SK-N-SH (cell line): ENCODE measurements at regions not wholly inside any gene's neighbourhood (a gene's known extent, or its start where the extent isn't known, plus 50 kb on each side); places are given as distances from the start of the nearest gene placed in this dataset.
"Not testable (repeated sequence)": the region's sequence is repeated elsewhere in the genome, so short reads cannot be mapped to it uniquely, and the experiment has no call there.

Source experiments
- CTCF ChIA-PET: fragments of 300-600, 350-600 bp; formaldehyde crosslinking; extraction: SDS; loops from one replicate; lab custom pipeline; 2021; lab: Yijun Ruan, JAX
- POLR2A ChIA-PET: fragments of 350-600 bp; sonication (Branson Sonifier 250); formaldehyde crosslinking; extraction: SDS; loops from one replicate; lab custom pipeline; 2020; ENCODE audit warnings: antibody characterized with exemption, inconsistent platforms; lab: Yijun Ruan, JAX
- DNase-seq: peaks from one replicate; pipeline ENCODE4 v3.0.0; 2012
- H2AFZ ChIP-seq: fragments of 200-600 bp; sonication (generic); 2 replicates; pipeline ENCODE4 v1.8.1; 2016; ENCODE audit warnings: antibody characterized with exemption, mild to moderate bottlenecking, low read depth
- H3F3A ChIP-seq: fragments of 200-600 bp; sonication (generic); replicated peaks from 2 replicates; pipeline ENCODE3; 2016; ENCODE audit warnings: antibody characterized with exemption, mild to moderate bottlenecking; ENCODE audit not compliant: insufficient read depth
- H3K27ac ChIP-seq, 2 experiments: fragments of 200-500 bp in 1 of 2; fragments of 200-600 bp in 1 of 2; sonication (Bioruptor generic) in 1 of 2; sonication (generic), shearing (Covaris generic) in 1 of 2; 2 replicates each; pipeline versions ENCODE4 v1.5.1 to v1.6.1; 2014 to 2016; ENCODE audit warnings: low read depth in 2 of 2, inconsistent platforms in 1 of 2, low read length in 1 of 2, mild to moderate bottlenecking in 1 of 2, mixed read lengths in 1 of 2
- H3K27me3 ChIP-seq: fragments of 200-600 bp; sonication (generic), shearing (Covaris generic); 2 replicates; pipeline ENCODE4 v1.6.1; 2016; ENCODE audit warnings: mixed run types; ENCODE audit not compliant: insufficient read depth
- H3K36me3 ChIP-seq, 2 experiments: fragments of 200-500 bp in 1 of 2; fragments of 200-600 bp in 1 of 2; sonication (Bioruptor generic) in 1 of 2; sonication (generic) in 1 of 2; replicated peaks in 1 of 2; 2 replicates each; pipeline versions ENCODE3 to v1.5.1; 2014 to 2016; ENCODE audit warnings: low read length in 1 of 2, mild to moderate bottlenecking in 1 of 2; ENCODE audit not compliant: insufficient read depth in 2 of 2, control insufficient read depth in 1 of 2
- H3K4me1 ChIP-seq, 2 experiments: fragments of 200-500 bp in 1 of 2; fragments of 200-600 bp in 1 of 2; sonication (Bioruptor generic) in 1 of 2; sonication (generic), shearing (Covaris generic) in 1 of 2; 2 replicates each; pipeline versions ENCODE4 v1.5.1 to v1.6.1; 2014 to 2016; ENCODE audit warnings: low read depth in 1 of 2, low read length in 1 of 2, mixed run types in 1 of 2; ENCODE audit not compliant: insufficient read depth in 2 of 2, control insufficient read depth in 1 of 2
- H3K4me2 ChIP-seq: fragments of 200-600 bp; sonication (generic), shearing (Covaris generic); 2 replicates; pipeline ENCODE4 v1.6.1; 2017; ENCODE audit warnings: mixed run types
- H3K4me3 ChIP-seq, 2 experiments: fragments of 200-500 bp in 1 of 2; fragments of 200-600 bp in 1 of 2; sonication (Bioruptor generic) in 1 of 2; sonication (generic), shearing (Covaris generic) in 1 of 2; 2 replicates each; pipeline versions ENCODE4 v1.5.1 to v1.8.1; 2014 to 2016; ENCODE audit warnings: low read depth in 2 of 2, inconsistent platforms in 1 of 2, low read length in 1 of 2, mild to moderate bottlenecking in 1 of 2, mixed read lengths in 1 of 2, moderate library complexity in 1 of 2
- H3K79me2 ChIP-seq: fragments of 200-600 bp; sonication (generic); 2 replicates; pipeline ENCODE4 v1.8.1; 2017; ENCODE audit warnings: mild to moderate bottlenecking; ENCODE audit not compliant: insufficient read depth
- H3K9ac ChIP-seq: fragments of 200-600 bp; sonication (generic); 2 replicates; pipeline ENCODE4 v1.6.1; 2017; ENCODE audit warnings: mixed run types
- H3K9me2 ChIP-seq: fragments of 200-600 bp; sonication (generic); 2 replicates; pipeline ENCODE4 v1.6.1; 2017; ENCODE audit warnings: mixed run types
- H3K9me3 ChIP-seq: fragments of 200-600 bp; sonication (generic); 2 replicates; pipeline ENCODE4 v1.6.1; 2017; ENCODE audit warnings: mixed run types, mild to moderate bottlenecking, moderate library complexity
- H4K20me1 ChIP-seq: fragments of 200-600 bp; sonication (generic); 2 replicates; pipeline ENCODE4 v1.6.1; 2017; ENCODE audit warnings: mild to moderate bottlenecking, mixed run types; ENCODE audit not compliant: insufficient read depth
- CTCF ChIP-seq: fragments of 200-600 bp; sonication (generic); IDR thresholded peaks from 2 replicates; pipeline ENCODE4 v1.6.1; 2017; ENCODE audit warnings: antibody characterized with exemption, mild to moderate bottlenecking, moderate library complexity
- ELF1 ChIP-seq: IDR thresholded peaks from 2 replicates; pipeline ENCODE4 v1.4.0; 2012
- FOXJ3 ChIP-seq: sonication (generic); formaldehyde crosslinking; IDR thresholded peaks from 2 replicates; pipeline ENCODE4 v1.5.1; 2020; ENCODE audit warnings: mild to moderate bottlenecking, missing genetic modification reagents
- GABPA ChIP-seq: IDR thresholded peaks from 2 replicates; pipeline ENCODE4 v1.4.0; 2012; ENCODE audit warnings: low read depth, mild to moderate bottlenecking
- GATA2 ChIP-seq: sonication (generic); formaldehyde crosslinking; IDR thresholded peaks from 2 replicates; pipeline ENCODE4 v1.5.0; 2020; ENCODE audit warnings: mild to moderate bottlenecking, missing genetic modification reagents
- IRF3 ChIP-seq: fragments of 150-350 bp; IDR thresholded peaks from 2 replicates; pipeline ENCODE4 v1.6.1; 2016; ENCODE audit warnings: mild to moderate bottlenecking, low read depth, low read length
- JUND ChIP-seq: IDR thresholded peaks from 2 replicates; pipeline ENCODE4 v1.4.0; 2012
- MEF2A ChIP-seq: IDR thresholded peaks from 2 replicates; pipeline ENCODE4 v1.4.0; 2012; ENCODE audit warnings: low read depth, borderline replicate concordance
- NFIC ChIP-seq: IDR thresholded peaks from 2 replicates; pipeline ENCODE4 v1.4.0; 2012; ENCODE audit warnings: borderline replicate concordance
- POLR2AphosphoS5 ChIP-seq: IDR thresholded peaks from 2 replicates; pipeline ENCODE4 v1.6.1; 2012; ENCODE audit warnings: low read depth, low read length
- RFX5 ChIP-seq: IDR thresholded peaks from 2 replicates; pipeline ENCODE4 v1.6.1; 2012; ENCODE audit warnings: mild to moderate bottlenecking, improper control_type of control experiment, low read length
- RXRA ChIP-seq: IDR thresholded peaks from 2 replicates; pipeline ENCODE4 v1.4.0; 2012; ENCODE audit warnings: low read depth, mild to moderate bottlenecking, borderline replicate concordance
- SMC3 ChIP-seq: IDR thresholded peaks from 2 replicates; pipeline ENCODE4 v1.6.1; 2012; ENCODE audit warnings: low read depth, low read length, improper control_type of control experiment
- TAF1 ChIP-seq: IDR thresholded peaks from 2 replicates; pipeline ENCODE4 v1.6.1; 2012; ENCODE audit warnings: low read depth, mild to moderate bottlenecking, low read length, moderate library complexity, borderline replicate concordance
- TEAD4 ChIP-seq: IDR thresholded peaks from 2 replicates; pipeline ENCODE4 v1.4.0; 2012; ENCODE audit warnings: mild to moderate bottlenecking, borderline replicate concordance; ENCODE audit not compliant: insufficient read depth
- USF1 ChIP-seq: IDR thresholded peaks from 2 replicates; pipeline ENCODE4 v1.4.0; 2012; ENCODE audit warnings: low read depth, borderline replicate concordance
- YY1 ChIP-seq: IDR thresholded peaks from 2 replicates; pipeline ENCODE4 v1.4.0; 2012; ENCODE audit warnings: low read depth, mild to moderate bottlenecking
- WGBS: methylation state at CpG from one replicate; pipeline ENCODE4 v1.1.6; 2017; ENCODE audit warnings: low lambda C conversion rate; 5-methylcytosine and 5-hydroxymethylcytosine counted together

GRCh38 chr5:154598021-154598420 lies 120.0 kb upstream of the HAND1 start:
- CTCF ChIA-PET: interaction anchor here (0.8 to 1.9 kb wide), 3 partner anchors 77 to 130 kb away, joined by 3 to 8 read pairs (median 4); no protein-coding TSS in a partner anchor
- Histone ChIP-seq H3K36me3 (no peaks in the 10 kb centered on the region), H3K4me1 (peaks cover 0 to 3% of the 10 kb centered on the region in 2 experiments; a peak in 1 of 4 replicates), H3K27me3 (no peaks in the 10 kb centered on the region), H3F3A (peaks cover 4% of the 10 kb centered on the region), H3K4me2 (no peak overlapping the region), H3K9me3 (no peaks in the 10 kb centered on the region), H3K4me3 (no peak overlapping the region), H4K20me1 (no peaks in the 10 kb centered on the region), H3K79me2 (no peaks in the 10 kb centered on the region), H3K27ac (no peak overlapping the region), H2AFZ (no peak overlapping the region), H3K9me2 (no peaks in the 10 kb centered on the region), H3K9ac (no peak overlapping the region)
- POLR2A ChIA-PET: no interaction called here
- no peak for DNase-seq
- TF ChIP-seq IRF3: no peak
- TF ChIP-seq USF1: no peak
- no peak for TF ChIP-seq POLR2AphosphoS5
- no peak for TF ChIP-seq TAF1
- no peak for TF ChIP-seq TEAD4
- 56% methylated on average over 2 of the region's 2 CpGs for WGBS

- 60% methylated on average over 5 of the region's 5 CpGs for WGBS
These were observed 118.8 kb upstream of the HAND1 start for GRCh38 chr5:154596844-154597243.

GRCh38 chr5:154595662-154596061 lies 117.6 kb upstream of the HAND1 start:
- Histone ChIP-seq H3K9me2 (no peaks in the 10 kb centered on the region), H3K4me3 (no peak overlapping the region), H3K4me2 (no peak overlapping the region), H3K27me3 (no peaks in the 10 kb centered on the region), H3K9ac (no peak overlapping the region), H3K27ac (no peak overlapping the region), H3F3A (peaks cover 4% of the 10 kb centered on the region), H3K36me3 (no peaks in the 10 kb centered on the region), H3K79me2 (no peaks in the 10 kb centered on the region), H3K4me1 (no peaks in the 10 kb centered on the region; a peak in 1 of 4 replicates), H3K9me3 (no peaks in the 10 kb centered on the region), H4K20me1 (no peaks in the 10 kb centered on the region), H2AFZ (no peak overlapping the region)
- WGBS: 54% methylated on average over 2 of the region's 9 CpGs
- ChIA-PET CTCF (no interaction called here), POLR2A (no interaction called here)
- DNase-seq: no peak
- no peak for TF ChIP-seq ELF1
- no peak for TF ChIP-seq SMC3
- TF ChIP-seq IRF3: no peak
- no peak for TF ChIP-seq USF1
- TF ChIP-seq JUND: no peak
- TF ChIP-seq CTCF: no peak
- TF ChIP-seq FOXJ3 (CRISPR knock-in tag): no peak
- no peak for TF ChIP-seq RFX5
- TF ChIP-seq NFIC: no peak
- TF ChIP-seq GATA2 (CRISPR knock-in tag): no peak
- TF ChIP-seq YY1: no peak
- TF ChIP-seq MEF2A: no peak
- no peak for TF ChIP-seq GABPA
- TF ChIP-seq POLR2AphosphoS5: no peak
- no peak for TF ChIP-seq RXRA

More at GRCh38 chr5:154596844-154597243, 118.8 kb upstream of the HAND1 start:
- DNase-seq, H3K4me1 ChIP-seq, H4K20me1 ChIP-seq, H3K4me3 ChIP-seq, H3K27ac ChIP-seq, POLR2A ChIA-PET, H3K9ac ChIP-seq, H3K4me2 ChIP-seq, H3K9me2 ChIP-seq, H3K36me3 ChIP-seq, CTCF ChIA-PET, H3K79me2 ChIP-seq, H2AFZ ChIP-seq, H3K9me3 ChIP-seq, H3K27me3 ChIP-seq, H3F3A ChIP-seq: not testable (repeated sequence)
